D721Med (cell line): ENCODE measurements at regions not wholly inside any gene's neighbourhood (a gene's known extent, or its start where the extent isn't known, plus 50 kb on each side); places are given as distances from the start of the nearest gene placed in this dataset.

Experiments used
- DNase-seq: peaks from one replicate; pipeline ENCODE4 v3.0.0; 2011; ENCODE audit warnings: low spot score; ENCODE audit not compliant: insufficient read length
- FAIRE-seq: peaks from 2 replicates; lab custom pipeline; 2011; peaks lifted over from hg19 to GRCh38; lab: Jason Lieb, UNC
- TF ChIP-seq, protein P1 (sequence below): IDR thresholded peaks from 2 replicates; pipeline ENCODE4 v1.5.1; 2012; ENCODE audit warnings: mild to moderate bottlenecking, control low read depth; ENCODE audit not compliant: insufficient read depth; ENCODE audit errors: missing control alignments

DNA sequence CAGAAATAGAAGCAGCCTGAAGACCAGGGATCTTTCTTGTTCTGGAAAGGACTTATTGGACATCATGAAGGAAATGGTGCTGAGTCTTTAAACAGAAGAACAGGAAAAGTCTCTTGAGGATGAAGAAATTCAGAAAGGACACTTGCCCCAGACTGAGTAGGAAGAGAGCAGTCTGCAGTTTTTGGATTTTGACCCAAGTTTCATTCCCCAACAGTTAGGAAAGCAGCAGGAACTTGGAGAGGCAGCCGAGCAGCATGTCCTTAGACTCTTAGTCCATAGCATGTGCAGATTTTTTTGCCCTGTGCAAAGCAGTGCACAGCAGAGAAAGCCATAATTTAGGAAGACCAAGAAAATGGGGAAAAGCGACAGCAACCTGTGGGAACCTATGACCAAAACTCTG, 927.2 kb upstream of the AUTS2 start:
- DNase-seq (no peak), FAIRE-seq (no peak)
- TF ChIP-seq, protein P1, sequence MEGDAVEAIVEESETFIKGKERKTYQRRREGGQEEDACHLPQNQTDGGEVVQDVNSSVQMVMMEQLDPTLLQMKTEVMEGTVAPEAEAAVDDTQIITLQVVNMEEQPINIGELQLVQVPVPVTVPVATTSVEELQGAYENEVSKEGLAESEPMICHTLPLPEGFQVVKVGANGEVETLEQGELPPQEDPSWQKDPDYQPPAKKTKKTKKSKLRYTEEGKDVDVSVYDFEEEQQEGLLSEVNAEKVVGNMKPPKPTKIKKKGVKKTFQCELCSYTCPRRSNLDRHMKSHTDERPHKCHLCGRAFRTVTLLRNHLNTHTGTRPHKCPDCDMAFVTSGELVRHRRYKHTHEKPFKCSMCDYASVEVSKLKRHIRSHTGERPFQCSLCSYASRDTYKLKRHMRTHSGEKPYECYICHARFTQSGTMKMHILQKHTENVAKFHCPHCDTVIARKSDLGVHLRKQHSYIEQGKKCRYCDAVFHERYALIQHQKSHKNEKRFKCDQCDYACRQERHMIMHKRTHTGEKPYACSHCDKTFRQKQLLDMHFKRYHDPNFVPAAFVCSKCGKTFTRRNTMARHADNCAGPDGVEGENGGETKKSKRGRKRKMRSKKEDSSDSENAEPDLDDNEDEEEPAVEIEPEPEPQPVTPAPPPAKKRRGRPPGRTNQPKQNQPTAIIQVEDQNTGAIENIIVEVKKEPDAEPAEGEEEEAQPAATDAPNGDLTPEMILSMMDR, result no peak

DNA sequence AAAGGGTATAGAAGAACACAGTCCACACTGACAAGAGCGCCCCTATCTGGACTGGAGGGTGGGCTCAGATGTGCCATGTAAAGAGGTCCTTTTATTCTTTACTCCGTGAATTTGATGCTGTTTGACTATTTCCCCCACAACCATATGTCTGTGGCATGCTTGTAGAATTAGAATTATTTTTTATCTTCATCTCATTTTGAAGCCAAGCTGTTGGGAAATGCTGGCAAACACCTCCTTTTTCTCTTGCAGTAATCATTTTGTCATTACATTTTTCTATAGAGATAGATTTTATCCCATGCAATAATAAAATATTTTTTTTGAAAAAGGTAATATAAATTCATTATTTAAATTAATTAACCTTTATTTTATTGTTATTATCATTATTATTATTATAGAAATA, 926.6 kb upstream of the AUTS2 start:
- FAIRE-seq (no peak), DNase-seq (no peak)
- TF ChIP-seq, protein P1, result no peak

DNA sequence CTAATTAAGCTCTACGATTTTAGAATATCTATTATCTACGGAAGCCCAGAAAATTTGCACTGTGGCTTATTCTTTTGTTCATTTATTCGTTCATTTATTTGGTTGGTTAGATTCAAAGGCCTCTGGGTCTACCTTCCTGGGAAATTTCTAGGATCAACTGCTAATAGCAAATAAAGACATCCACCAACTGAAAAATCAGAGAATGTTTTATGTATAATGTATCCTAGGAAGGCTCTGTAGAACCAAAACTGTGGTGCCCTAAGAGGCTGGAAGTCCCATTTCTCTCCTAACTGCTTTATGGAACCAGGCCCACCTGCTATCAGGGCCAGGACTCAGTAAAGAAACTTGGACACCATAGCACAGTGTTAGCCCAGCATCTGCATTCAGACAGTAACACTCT, 923.4 kb upstream of the AUTS2 start:
- DNase-seq, result no peak
- FAIRE-seq, result no peak
- TF ChIP-seq, protein P1, result no peak

DNA sequence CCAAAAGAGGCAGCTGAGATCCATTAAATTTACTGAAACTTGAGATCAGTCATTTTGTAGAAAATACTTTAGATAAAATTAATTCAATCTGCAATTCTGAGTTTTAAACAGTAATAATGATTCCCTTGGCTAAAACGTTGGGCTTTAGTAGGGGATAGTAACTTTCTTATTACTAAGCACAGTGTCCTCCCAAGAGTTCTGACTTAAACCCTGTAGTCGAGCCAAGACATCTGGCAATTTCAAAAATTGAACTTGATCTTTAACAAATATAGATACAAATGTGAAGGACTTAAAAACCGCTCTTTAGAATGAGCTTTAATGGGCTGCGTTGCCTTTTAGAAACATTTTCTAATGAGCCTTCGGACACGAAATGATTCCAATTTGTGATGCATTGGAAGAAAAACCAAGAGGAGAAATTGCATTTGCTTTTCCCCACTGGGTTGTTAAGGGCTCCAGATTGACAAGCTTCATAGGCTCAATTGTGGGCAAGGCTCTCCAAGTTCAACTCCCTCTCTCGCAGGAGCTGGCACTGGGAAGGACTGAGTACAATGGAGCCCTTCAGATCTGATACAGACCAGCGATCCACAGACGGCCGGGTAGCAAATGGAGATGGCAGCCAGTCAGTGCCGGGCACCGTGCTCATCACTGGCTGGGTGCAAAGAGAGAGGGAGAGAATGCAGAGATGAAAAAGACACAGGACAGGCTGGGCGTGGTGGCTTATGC, 921.3 kb upstream of the AUTS2 start:
- no peak for DNase-seq
- TF ChIP-seq, protein P1, result no peak
- no peak for FAIRE-seq

DNA sequence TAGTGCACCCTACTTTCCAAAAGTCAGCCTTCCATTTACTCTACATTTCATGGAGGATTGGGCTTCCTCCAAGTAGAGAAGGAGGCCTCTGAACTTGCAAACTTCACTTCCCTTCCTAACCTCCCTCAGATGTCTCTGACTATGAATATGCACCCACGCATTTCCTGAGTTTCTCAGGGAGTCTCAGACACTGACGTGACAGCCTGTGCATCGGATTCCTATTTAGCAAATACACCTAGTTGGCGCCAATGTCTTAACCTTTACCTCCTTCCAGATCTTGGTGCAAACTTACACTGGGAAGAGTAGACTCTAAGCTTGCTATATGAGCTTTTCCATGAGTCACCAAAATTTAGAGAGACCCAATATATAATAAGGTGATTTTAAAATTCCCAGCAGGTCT, 920.1 kb upstream of the AUTS2 start:
- DNase-seq, result no peak
- no peak for FAIRE-seq
- TF ChIP-seq, protein P1, result no peak

DNA sequence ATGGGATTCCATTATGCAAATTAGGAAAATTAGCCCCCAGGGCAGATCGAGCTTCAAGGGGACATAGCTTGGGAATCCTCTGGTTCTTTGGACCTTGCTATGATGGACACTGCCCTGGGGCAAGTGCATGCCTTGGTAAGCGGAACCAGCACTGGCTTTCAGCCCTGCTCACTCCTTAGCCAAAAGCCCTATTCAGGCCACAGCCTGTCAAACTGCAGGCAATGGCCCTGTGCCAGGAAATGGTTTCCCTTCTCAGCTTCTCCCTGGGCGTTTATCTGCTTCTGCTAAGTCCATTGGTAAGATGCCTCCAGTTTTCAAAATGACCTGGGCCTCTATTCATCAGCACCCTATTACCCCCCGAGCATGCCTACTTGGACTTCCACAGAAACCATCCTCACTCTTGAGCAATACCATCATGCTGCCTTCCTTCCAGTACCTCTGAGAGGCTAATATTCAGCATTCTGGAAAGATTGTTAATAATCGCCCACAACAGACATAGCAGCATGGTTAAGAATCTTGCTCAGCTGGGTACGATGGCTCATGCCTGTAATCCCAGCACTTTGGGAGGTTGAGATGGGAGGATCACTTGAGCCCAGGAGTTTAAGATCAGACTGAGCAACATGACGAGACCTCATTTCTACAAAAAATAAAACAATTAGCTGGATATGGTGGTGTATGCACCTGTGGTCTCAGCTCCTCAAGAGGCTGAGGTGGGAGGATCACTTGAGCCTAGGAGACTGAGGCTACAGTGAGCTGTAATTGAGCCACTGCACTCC, 918.6 kb upstream of the AUTS2 start:
- TF ChIP-seq, protein P1, result no peak
- DNase-seq (no peak), FAIRE-seq (no peak)
